Kidney (tissue), 13 donors: ENCODE measurements at regions not wholly inside any gene's neighbourhood (a gene's known extent, or its start where the extent isn't known, plus 50 kb on each side); places are given as distances from the start of the nearest gene placed in this dataset.

Source experiments
- DNase-seq, 5 donors: peaks; one replicate each; pipeline ENCODE4 v3.0.0-alpha.2; 2013 to 2020
- FAIRE-seq: peaks from 2 replicates; lab custom pipeline; 2012; peaks lifted over from hg19 to GRCh38; lab: Jason Lieb, UNC
- H3K27ac ChIP-seq, 2 donors: one replicate each; pipeline ENCODE4 v1.7.0; 2013; ENCODE audit warnings: low read depth in 2 of 2, low read length in 2 of 2, inconsistent platforms in 1 of 2
- H3K27me3 ChIP-seq: one replicate; pipeline ENCODE4 v1.7.1; 2013; ENCODE audit warnings: low read length, inconsistent platforms; ENCODE audit not compliant: control insufficient read depth, insufficient read depth
- H3K36me3 ChIP-seq, 3 donors: one replicate each; pipeline versions ENCODE4 v1.7.0 to v1.7.1; 2013; ENCODE audit warnings: low read length in 3 of 3, control low read depth in 1 of 3, inconsistent platforms in 1 of 3; ENCODE audit not compliant: insufficient read depth in 3 of 3, control insufficient read depth in 2 of 3
- H3K4me1 ChIP-seq, 3 donors: one replicate each; pipeline versions ENCODE4 v1.7.0 to v1.7.1; 2013; ENCODE audit warnings: low read length in 3 of 3, inconsistent platforms in 1 of 3, low read depth in 1 of 3; ENCODE audit not compliant: control insufficient read depth in 2 of 3, insufficient read depth in 2 of 3
- H3K4me3 ChIP-seq, 3 donors: one replicate each; pipeline versions ENCODE4 v1.7.0 to v1.8.1; 2013; ENCODE audit warnings: low read length in 3 of 3, control low read depth in 1 of 3, inconsistent platforms in 1 of 3
- H3K9ac ChIP-seq, 3 donors: one replicate each; pipeline versions ENCODE4 v1.7.0 to v1.7.1; 2013; ENCODE audit warnings: low read length in 3 of 3, control low read depth in 1 of 3, inconsistent platforms in 1 of 3
- H3K9me3 ChIP-seq, 3 donors: one replicate each; pipeline versions ENCODE4 v1.7.0 to v1.7.1; 2013; ENCODE audit warnings: low read length in 3 of 3, control low read depth in 1 of 3, inconsistent platforms in 1 of 3; ENCODE audit not compliant: control insufficient read depth in 2 of 3, insufficient read depth in 1 of 3
- intact Hi-C: fragments of 100-400 bp; cut with DNase I; formaldehyde crosslinking; loops from one replicate; pipeline ENCODE4 v1.11.1; 2022
- TF ChIP-seq, protein P1 (sequence below): IDR thresholded peaks from 3 replicates; pipeline ENCODE4 v1.5.1; 2012; ENCODE audit warnings: mild to moderate bottlenecking, moderate library complexity, borderline replicate concordance; ENCODE audit not compliant: insufficient read depth; ENCODE audit errors: extremely low read depth
- donor health status: control.
- donor health status: control.
- donor health status: control.
- donor health status: control.
- donor health status: control.
- donor health status: DM: yes; HTN: yes; CAD: no.
- donor health status: Normal renal cell carcinoma (clear cell type).

DNA sequence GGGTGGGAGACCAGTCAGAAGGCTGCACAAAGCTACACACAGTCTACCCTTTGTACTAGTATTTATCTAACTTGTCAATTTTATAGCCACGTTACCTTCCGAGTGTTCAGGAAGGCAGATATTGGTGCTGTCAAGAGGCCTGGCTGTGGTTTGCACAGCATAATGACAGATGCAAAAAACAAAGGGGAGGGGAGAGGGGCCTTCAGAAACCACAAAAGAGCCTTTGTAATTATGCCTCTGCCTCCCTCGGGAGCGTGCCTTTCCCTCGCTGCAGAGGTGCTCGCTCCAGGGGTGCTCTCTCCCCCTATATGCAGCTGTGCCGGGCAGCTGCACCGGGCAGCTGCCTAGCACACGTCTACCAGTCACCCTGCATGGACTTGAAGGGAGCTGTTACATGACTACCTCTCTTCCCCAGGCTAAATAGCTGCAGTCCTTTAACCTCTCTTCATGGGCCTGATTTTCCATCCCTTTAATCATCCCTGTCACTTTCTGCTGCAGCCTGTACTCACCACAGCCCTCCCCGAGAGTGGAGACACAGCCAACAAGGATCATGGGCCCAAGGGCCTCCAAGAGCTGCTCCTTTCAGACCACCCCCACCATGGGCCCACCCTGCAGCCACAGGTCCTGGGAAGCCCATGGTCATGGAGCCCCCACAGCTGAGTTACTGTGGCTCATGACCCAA is 168.4 kb upstream of the PKDCC start:
- peaks cover 0 to 7% (median 4%) of the 10 kb centered on the region in 3 donors for H3K4me1 ChIP-seq
- H3K36me3 ChIP-seq: no peaks in the 10 kb centered on the region
- no peaks in the 10 kb centered on the region for H3K27me3 ChIP-seq
- H3K9me3 ChIP-seq: no peaks in the 10 kb centered on the region
- no peak overlapping the region for H3K4me3 ChIP-seq
- no peak for FAIRE-seq
- H3K9ac ChIP-seq: no peak overlapping the region
- TF ChIP-seq, protein P1, sequence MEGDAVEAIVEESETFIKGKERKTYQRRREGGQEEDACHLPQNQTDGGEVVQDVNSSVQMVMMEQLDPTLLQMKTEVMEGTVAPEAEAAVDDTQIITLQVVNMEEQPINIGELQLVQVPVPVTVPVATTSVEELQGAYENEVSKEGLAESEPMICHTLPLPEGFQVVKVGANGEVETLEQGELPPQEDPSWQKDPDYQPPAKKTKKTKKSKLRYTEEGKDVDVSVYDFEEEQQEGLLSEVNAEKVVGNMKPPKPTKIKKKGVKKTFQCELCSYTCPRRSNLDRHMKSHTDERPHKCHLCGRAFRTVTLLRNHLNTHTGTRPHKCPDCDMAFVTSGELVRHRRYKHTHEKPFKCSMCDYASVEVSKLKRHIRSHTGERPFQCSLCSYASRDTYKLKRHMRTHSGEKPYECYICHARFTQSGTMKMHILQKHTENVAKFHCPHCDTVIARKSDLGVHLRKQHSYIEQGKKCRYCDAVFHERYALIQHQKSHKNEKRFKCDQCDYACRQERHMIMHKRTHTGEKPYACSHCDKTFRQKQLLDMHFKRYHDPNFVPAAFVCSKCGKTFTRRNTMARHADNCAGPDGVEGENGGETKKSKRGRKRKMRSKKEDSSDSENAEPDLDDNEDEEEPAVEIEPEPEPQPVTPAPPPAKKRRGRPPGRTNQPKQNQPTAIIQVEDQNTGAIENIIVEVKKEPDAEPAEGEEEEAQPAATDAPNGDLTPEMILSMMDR: no peak
- DNase-seq: peak in 4 of 5 donors; percentile 67 to 94 (median 81)
- H3K27ac ChIP-seq: no peak overlapping the region
- intact Hi-C loops: no loop called here

DNA sequence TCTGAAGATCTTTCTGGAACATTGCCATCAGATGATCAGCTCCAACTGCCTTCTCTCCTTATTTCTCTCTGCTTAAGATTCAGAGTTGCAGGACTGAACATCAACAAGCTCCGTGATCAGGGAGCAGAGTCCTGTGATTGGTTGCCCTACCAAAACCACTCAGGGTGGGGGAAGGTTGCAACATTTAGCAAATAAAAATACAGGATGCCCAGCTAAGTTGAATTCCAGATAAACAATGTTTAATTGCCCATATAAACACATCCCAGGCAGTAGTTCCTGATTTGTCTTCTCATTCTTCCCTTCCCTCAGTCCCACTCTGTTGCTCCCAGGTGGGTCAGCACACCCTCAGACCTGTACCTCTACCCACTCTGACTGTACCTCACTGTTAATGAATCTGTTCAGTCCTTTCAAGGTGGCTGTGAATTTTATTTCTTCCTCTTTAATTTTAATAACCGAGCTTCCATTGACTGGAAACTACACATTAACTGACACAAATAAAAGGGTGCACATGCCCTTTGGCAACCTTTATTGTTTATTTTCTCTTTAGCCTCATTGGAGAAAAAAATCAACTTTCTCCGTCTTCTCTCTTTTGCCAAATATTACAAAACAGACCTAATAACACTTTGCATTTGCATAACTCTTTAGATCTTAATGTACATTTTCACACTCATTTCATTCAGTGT is 167.1 kb upstream of the PKDCC start:
- DNase-seq: no peak
- no peak overlapping the region for H3K9ac ChIP-seq
- no peak for FAIRE-seq
- intact Hi-C loops: no loop called here
- TF ChIP-seq, protein P1: no peak
- H3K27ac ChIP-seq: no peak overlapping the region
- H3K9me3 ChIP-seq: no peaks in the 10 kb centered on the region
- peaks cover 0 to 7% (median 4%) of the 10 kb centered on the region in 3 donors for H3K4me1 ChIP-seq
- H3K27me3 ChIP-seq: no peaks in the 10 kb centered on the region
- H3K36me3 ChIP-seq: no peaks in the 10 kb centered on the region
- no peak overlapping the region for H3K4me3 ChIP-seq

DNA sequence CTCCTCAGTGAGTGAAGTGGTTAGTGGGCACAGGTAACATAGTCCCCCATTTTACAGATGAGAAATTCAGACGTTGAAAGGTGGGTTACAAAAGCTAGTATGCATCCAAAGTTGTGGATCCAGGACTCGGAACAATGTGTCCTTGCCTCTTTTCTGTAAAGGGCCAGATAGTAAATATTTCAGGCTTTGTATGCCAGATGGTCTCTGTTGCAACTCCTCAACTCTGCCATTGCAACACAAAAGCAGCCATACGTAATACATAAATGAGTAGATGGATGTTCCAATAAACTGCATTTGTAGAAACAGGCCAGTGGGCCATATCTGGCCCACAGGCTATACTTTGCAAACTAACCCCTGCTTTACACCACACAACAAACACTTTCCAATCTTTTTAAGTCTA is 166.6 kb upstream of the PKDCC start:
- no peak for DNase-seq
- H3K4me3 ChIP-seq: no peak overlapping the region
- H3K9me3 ChIP-seq: no peaks in the 10 kb centered on the region
- peaks cover 0 to 7% (median 4%) of the 10 kb centered on the region in 3 donors for H3K4me1 ChIP-seq
- intact Hi-C loops: no loop called here
- TF ChIP-seq, protein P1: no peak
- no peaks in the 10 kb centered on the region for H3K27me3 ChIP-seq
- H3K27ac ChIP-seq: no peak overlapping the region
- H3K36me3 ChIP-seq: no peaks in the 10 kb centered on the region
- H3K9ac ChIP-seq: no peak overlapping the region
- no peak for FAIRE-seq
